HepG2 (cell line): ENCODE measurements at regions not wholly inside any gene's neighbourhood (a gene's known extent, or its start where the extent isn't known, plus 50 kb on each side); places are given as distances from the start of the nearest gene placed in this dataset.

Experiments
- ADNP ChIP-seq: sonication (generic); formaldehyde crosslinking; IDR thresholded peaks from 2 replicates; pipeline ENCODE4 v1.4.0; 2020; ENCODE audit warnings: missing genetic modification reagents
- CENPX ChIP-seq: sonication (generic); formaldehyde crosslinking; IDR thresholded peaks from 2 replicates; pipeline ENCODE4 v1.9.0; 2021; ENCODE audit warnings: mild to moderate bottlenecking, missing genetic modification reagents, moderate library complexity
- ELF3 ChIP-seq: IDR thresholded peaks from 2 replicates; pipeline ENCODE4 v1.6.1; 2016; ENCODE audit warnings: missing genetic modification reagents, missing compliant biosample characterization
- HDAC2 ChIP-seq: sonication (generic); formaldehyde crosslinking; IDR thresholded peaks from 2 replicates; pipeline ENCODE4 v1.4.0; 2020; ENCODE audit warnings: missing genetic modification reagents
- HNRNPH1 ChIP-seq: fragments of 200-400 bp; formaldehyde crosslinking; optimal IDR thresholded peaks from 2 replicates; pipeline ENCODE3; 2017; ENCODE audit warnings: mild to moderate bottlenecking, low read depth, low read length
- HNRNPLL ChIP-seq: fragments of 200-400 bp; formaldehyde crosslinking; IDR thresholded peaks from 2 replicates; pipeline ENCODE4 v1.6.1; 2017; ENCODE audit warnings: mild to moderate bottlenecking, low read depth, low read length; ENCODE audit not compliant: poor library complexity, severe bottlenecking
- JDP2 ChIP-seq: sonication (generic); formaldehyde crosslinking; IDR thresholded peaks from 2 replicates; pipeline ENCODE4 v1.8.1; 2022; ENCODE audit warnings: missing genetic modification reagents, borderline replicate concordance
- SOX13 ChIP-seq, 3 experiments: fragments of 450-650 bp in 1 of 3; sonication (generic) in 1 of 3; formaldehyde crosslinking in 1 of 3; IDR thresholded peaks in 2 of 3; conservative IDR thresholded peaks in 1 of 3; 2 replicates each; pipeline versions ENCODE4 v1.5.0 to v1.6.1; 2016 to 2020; ENCODE audit warnings: antibody characterized with exemption in 1 of 3, mild to moderate bottlenecking in 1 of 3, missing compliant biosample characterization in 1 of 3, missing genetic modification reagents in 1 of 3, moderate library complexity in 1 of 3
- STAG1 ChIP-seq: sonication (generic); formaldehyde crosslinking; IDR thresholded peaks from 2 replicates; pipeline ENCODE4 v1.4.0; 2020; ENCODE audit warnings: missing genetic modification reagents
- TBX2 ChIP-seq: sonication (generic); formaldehyde crosslinking; IDR thresholded peaks from 2 replicates; pipeline ENCODE4 v1.5.0; 2020; ENCODE audit warnings: missing genetic modification reagents, mild to moderate bottlenecking, borderline replicate concordance
- ZBTB2 ChIP-seq: sonication (generic); formaldehyde crosslinking; IDR thresholded peaks from 2 replicates; pipeline ENCODE4 v1.8.0; 2022; ENCODE audit warnings: low read depth, missing genetic modification reagents
- ZNF282 ChIP-seq: fragments of 450-650 bp; IDR thresholded peaks from 2 replicates; pipeline ENCODE4 v1.6.1; 2018; ENCODE audit not compliant: partially characterized antibody
- ZNF782 ChIP-seq: sonication (generic); formaldehyde crosslinking; IDR thresholded peaks from 2 replicates; pipeline ENCODE4 v1.4.0; 2020; ENCODE audit warnings: missing genetic modification reagents, mild to moderate bottlenecking, borderline replicate concordance
- ZSCAN21 ChIP-seq: sonication (generic); formaldehyde crosslinking; IDR thresholded peaks from 2 replicates; pipeline ENCODE4 v1.8.0; 2022; ENCODE audit warnings: mild to moderate bottlenecking, missing genetic modification reagents, moderate library complexity, borderline replicate concordance
- TF ChIP-seq, protein P1 (sequence below): sonication (generic); formaldehyde crosslinking; IDR thresholded peaks from one replicate; pipeline ENCODE4 v1.5.1; 2020; ENCODE audit warnings: mild to moderate bottlenecking, missing genetic modification reagents; ENCODE audit errors: not compliant biosample characterization
- TF ChIP-seq, protein P2 (sequence below): IDR thresholded peaks from 2 replicates; pipeline ENCODE4 v1.6.1; 2016; ENCODE audit warnings: low read depth, control low read depth

GRCh38 chr9:129318121-129319075 lies 140.3 kb upstream of the IER5L start (continued):
- TF ChIP-seq, protein P1, sequence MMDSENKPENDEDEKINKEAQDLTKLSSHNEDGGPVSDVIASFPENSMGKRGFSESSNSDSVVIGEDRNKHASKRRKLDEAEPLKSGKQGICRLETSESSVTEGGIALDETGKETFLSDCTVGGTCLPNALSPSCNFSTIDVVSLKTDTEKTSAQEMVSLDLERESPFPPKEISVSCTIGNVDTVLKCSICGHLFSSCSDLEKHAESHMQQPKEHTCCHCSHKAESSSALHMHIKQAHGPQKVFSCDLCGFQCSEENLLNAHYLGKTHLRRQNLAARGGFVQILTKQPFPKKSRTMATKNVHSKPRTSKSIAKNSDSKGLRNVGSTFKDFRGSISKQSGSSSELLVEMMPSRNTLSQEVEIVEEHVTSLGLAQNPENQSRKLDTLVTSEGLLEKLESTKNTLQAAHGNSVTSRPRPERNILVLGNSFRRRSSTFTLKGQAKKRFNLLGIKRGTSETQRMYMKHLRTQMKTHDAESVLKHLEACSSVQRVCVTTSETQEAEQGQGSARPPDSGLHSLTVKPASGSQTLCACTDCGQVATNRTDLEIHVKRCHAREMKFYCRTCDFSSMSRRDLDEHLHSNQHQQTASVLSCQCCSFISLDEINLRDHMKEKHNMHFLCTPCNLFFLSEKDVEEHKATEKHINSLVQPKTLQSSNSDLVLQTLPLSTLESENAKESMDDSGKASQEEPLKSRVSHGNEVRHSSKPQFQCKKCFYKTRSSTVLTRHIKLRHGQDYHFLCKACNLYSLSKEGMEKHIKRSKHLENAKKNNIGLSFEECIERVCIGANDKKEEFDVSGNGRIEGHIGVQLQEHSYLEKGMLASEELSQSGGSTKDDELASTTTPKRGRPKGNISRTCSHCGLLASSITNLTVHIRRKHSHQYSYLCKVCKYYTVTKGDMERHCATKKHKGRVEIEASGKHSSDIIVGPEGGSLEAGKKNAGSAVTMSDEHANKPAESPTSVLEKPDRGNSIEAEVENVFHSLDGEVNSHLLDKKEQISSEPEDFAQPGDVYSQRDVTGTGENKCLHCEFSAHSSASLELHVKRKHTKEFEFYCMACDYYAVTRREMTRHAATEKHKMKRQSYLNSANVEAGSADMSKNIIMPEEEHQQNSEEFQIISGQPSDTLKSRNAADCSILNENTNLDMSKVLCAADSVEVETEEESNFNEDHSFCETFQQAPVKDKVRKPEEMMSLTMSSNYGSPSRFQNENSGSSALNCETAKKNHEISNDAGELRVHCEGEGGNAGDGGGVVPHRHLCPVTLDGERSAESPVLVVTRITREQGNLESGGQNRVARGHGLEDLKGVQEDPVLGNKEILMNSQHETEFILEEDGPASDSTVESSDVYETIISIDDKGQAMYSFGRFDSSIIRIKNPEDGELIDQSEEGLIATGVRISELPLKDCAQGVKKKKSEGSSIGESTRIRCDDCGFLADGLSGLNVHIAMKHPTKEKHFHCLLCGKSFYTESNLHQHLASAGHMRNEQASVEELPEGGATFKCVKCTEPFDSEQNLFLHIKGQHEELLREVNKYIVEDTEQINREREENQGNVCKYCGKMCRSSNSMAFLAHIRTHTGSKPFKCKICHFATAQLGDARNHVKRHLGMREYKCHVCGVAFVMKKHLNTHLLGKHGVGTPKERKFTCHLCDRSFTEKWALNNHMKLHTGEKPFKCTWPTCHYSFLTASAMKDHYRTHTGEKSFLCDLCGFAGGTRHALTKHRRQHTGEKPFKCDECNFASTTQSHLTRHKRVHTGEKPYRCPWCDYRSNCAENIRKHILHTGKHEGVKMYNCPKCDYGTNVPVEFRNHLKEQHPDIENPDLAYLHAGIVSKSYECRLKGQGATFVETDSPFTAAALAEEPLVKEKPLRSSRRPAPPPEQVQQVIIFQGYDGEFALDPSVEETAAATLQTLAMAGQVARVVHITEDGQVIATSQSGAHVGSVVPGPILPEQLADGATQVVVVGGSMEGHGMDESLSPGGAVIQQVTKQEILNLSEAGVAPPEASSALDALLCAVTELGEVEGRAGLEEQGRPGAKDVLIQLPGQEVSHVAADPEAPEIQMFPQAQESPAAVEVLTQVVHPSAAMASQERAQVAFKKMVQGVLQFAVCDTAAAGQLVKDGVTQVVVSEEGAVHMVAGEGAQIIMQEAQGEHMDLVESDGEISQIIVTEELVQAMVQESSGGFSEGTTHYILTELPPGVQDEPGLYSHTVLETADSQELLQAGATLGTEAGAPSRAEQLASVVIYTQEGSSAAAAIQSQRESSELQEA (CRISPR knock-in tag): no peak
- TF ChIP-seq, protein P2, sequence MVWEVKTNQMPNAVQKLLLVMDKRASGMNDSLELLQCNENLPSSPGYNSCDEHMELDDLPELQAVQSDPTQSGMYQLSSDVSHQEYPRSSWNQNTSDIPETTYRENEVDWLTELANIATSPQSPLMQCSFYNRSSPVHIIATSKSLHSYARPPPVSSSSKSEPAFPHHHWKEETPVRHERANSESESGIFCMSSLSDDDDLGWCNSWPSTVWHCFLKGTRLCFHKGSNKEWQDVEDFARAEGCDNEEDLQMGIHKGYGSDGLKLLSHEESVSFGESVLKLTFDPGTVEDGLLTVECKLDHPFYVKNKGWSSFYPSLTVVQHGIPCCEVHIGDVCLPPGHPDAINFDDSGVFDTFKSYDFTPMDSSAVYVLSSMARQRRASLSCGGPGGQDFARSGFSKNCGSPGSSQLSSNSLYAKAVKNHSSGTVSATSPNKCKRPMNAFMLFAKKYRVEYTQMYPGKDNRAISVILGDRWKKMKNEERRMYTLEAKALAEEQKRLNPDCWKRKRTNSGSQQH: no peak
- TF ChIP-seq ZNF782 (CRISPR knock-in tag) (no peak), ADNP (no peak), HNRNPLL (no peak), ELF3 (CRISPR knock-in tag) (peak; percentile 96), SOX13 (IDR thresholded peaks at IDR 0.05) (no peak; the same call in 1 of the 2 replicates), SOX13 (CRISPR knock-in tag; conservative IDR thresholded peaks at IDR 0.05 in 1 of 2, IDR thresholded peaks at IDR 0.05 in 1 of 2) (peak in 1 of 2 experiments; percentile 14; a peak in 1 of 4 replicates), STAG1 (CRISPR knock-in tag) (no peak), HNRNPH1 (no peak), ZSCAN21 (CRISPR knock-in tag) (no peak), ZNF282 (no peak), ZBTB2 (no peak), CENPX (CRISPR knock-in tag) (no peak), HDAC2 (peak; percentile 26; the same call in 1 of the 2 replicates), TBX2 (CRISPR knock-in tag) (peak; percentile 61), JDP2 (no peak)
